ENCODE measurements at regions not wholly inside any gene's neighbourhood (a gene's known extent, or its start where the extent isn't known, plus 50 kb on each side); places are given as distances from the start of the nearest gene placed in this dataset.
"Not testable (repeated sequence)": the region's sequence is repeated elsewhere in the genome, so short reads cannot be mapped to it uniquely, and the experiment has no call there.

- H3K4me3 ChIP-seq (ENCODE audit: control insufficient read depth, low read depth, low read length), result no peak overlapping the region
- TF ChIP-seq CTCF (conservative IDR thresholded peaks at IDR 0.05; ENCODE audit: control insufficient read depth, insufficient read depth, low read depth, low read length), result no peak
- no peak for DNase-seq (ENCODE audit: low read depth)
These were observed 906.7 kb downstream of the IGSF11 start for GRCh38 chr3:118127992-118128391.

GRCh38 chr3:118128886-118129285 lies 905.8 kb downstream of the IGSF11 start:
- DNase-seq (ENCODE audit: low read depth), result peak; percentile 59
- H3K4me3 ChIP-seq (ENCODE audit: control insufficient read depth, low read depth, low read length), result no peak overlapping the region
- no peak for TF ChIP-seq CTCF (conservative IDR thresholded peaks at IDR 0.05; ENCODE audit: control insufficient read depth, insufficient read depth, low read depth, low read length)

GRCh38 chr3:118137778-118138177 lies 896.9 kb downstream of the IGSF11 start:
- H3K4me3 ChIP-seq (ENCODE audit: control insufficient read depth, low read depth, low read length), result no peak overlapping the region
- no peak for DNase-seq (ENCODE audit: low read depth)
- no peak for TF ChIP-seq CTCF (conservative IDR thresholded peaks at IDR 0.05; ENCODE audit: control insufficient read depth, insufficient read depth, low read depth, low read length)

GRCh38 chr3:118144919-118145318 lies 889.7 kb downstream of the IGSF11 start:
- no peak overlapping the region for H3K4me3 ChIP-seq (ENCODE audit: control insufficient read depth, low read depth, low read length)
- TF ChIP-seq CTCF (conservative IDR thresholded peaks at IDR 0.05; ENCODE audit: control insufficient read depth, insufficient read depth, low read depth, low read length), result no peak
- no peak for DNase-seq (ENCODE audit: low read depth)

- TF ChIP-seq CTCF (conservative IDR thresholded peaks at IDR 0.05; ENCODE audit: control insufficient read depth, insufficient read depth, low read depth, low read length), result no peak
- no peak for DNase-seq (ENCODE audit: low read depth)
- no peak overlapping the region for H3K4me3 ChIP-seq (ENCODE audit: control insufficient read depth, low read depth, low read length)
These were observed 887.8 kb downstream of the IGSF11 start for GRCh38 chr3:118146658-118147375.

GRCh38 chr3:118151164-118151563 lies 883.5 kb downstream of the IGSF11 start:
- no peak for DNase-seq (ENCODE audit: low read depth)
- TF ChIP-seq CTCF (conservative IDR thresholded peaks at IDR 0.05; ENCODE audit: control insufficient read depth, insufficient read depth, low read depth, low read length), result no peak
- H3K4me3 ChIP-seq (ENCODE audit: control insufficient read depth, low read depth, low read length), result no peak overlapping the region

- H3K4me3 ChIP-seq (ENCODE audit: control insufficient read depth, low read depth, low read length); DNase-seq (ENCODE audit: low read depth): not testable (repeated sequence)
These were observed 871.7 kb downstream of the IGSF11 start for GRCh38 chr3:118162627-118163588.

All from fibroblast of mammary gland (primary cell).